GM12875 (cell line): ENCODE measurements at regions not wholly inside any gene's neighbourhood (a gene's known extent, or its start where the extent isn't known, plus 50 kb on each side); places are given as distances from the start of the nearest gene placed in this dataset.

Experiments
- H3K4me3 ChIP-seq: one replicate; pipeline ENCODE4 v1.5.1; 2011; ENCODE audit warnings: low read depth, low read length, control low read depth
- CTCF ChIP-seq: IDR thresholded peaks from 2 replicates; pipeline ENCODE4 v1.5.1; 2011; ENCODE audit warnings: low read depth, mild to moderate bottlenecking, control low read depth, inconsistent platforms, low read length, moderate library complexity, borderline replicate concordance; ENCODE audit not compliant: insufficient read depth

GRCh38 chr14:97230051-97230450 is 432.9 kb downstream of the VRK1 start:
- TF ChIP-seq CTCF: no peak
- H3K4me3 ChIP-seq: no peak overlapping the region

GRCh38 chr14:97233319-97233985 is 436.3 kb downstream of the VRK1 start:
- no peak for TF ChIP-seq CTCF
- no peak overlapping the region for H3K4me3 ChIP-seq

GRCh38 chr14:97246648-97247047 is 449.5 kb downstream of the VRK1 start:
- no peak overlapping the region for H3K4me3 ChIP-seq
- TF ChIP-seq CTCF: no peak

GRCh38 chr14:97248973-97249372 is 451.8 kb downstream of the VRK1 start:
- TF ChIP-seq CTCF: no peak
- no peak overlapping the region for H3K4me3 ChIP-seq

GRCh38 chr14:97250931-97251330 is 453.7 kb downstream of the VRK1 start:
- no peak overlapping the region for H3K4me3 ChIP-seq
- TF ChIP-seq CTCF: no peak

GRCh38 chr14:97251491-97252155 is 454.4 kb downstream of the VRK1 start:
- 0 out of 2 replicates have a peak, but pooled peaks have one; percentile 11 for TF ChIP-seq CTCF
- H3K4me3 ChIP-seq: no peak overlapping the region

- H3K4me3 ChIP-seq: no peak overlapping the region
- TF ChIP-seq CTCF: no peak
These were observed 456.6 kb downstream of the VRK1 start for GRCh38 chr14:97253756-97254155.
